Activated CD8-positive, alpha-beta T cell treated with anti-CD3 and anti-CD28 coated beads for 36 hours (primary cell): ENCODE measurements at regions not wholly inside any gene's neighbourhood (a gene's known extent, or its start where the extent isn't known, plus 50 kb on each side); places are given as distances from the start of the nearest gene placed in this dataset.

Experiments
- ATAC-seq: fragments of 200-7000 bp; cut with Tn5 transposase; one replicate; pipeline ENCODE4 v1.10.0; 2021; ENCODE audit warnings: mild to moderate bottlenecking, moderate library complexity
- CTCF ChIA-PET: fragments of 350-600 bp; sonication (Branson Sonifier 250); formaldehyde crosslinking; loops from one replicate; lab custom pipeline; 2021; ENCODE audit warnings: antibody characterized with exemption; lab: Charles Lee
- POLR2A ChIA-PET: fragments of 350-600 bp; sonication (Branson Sonifier 250); formaldehyde crosslinking; loops from one replicate; lab custom pipeline; 2021; ENCODE audit warnings: antibody characterized with exemption; lab: Charles Lee
- DNase-seq: peaks from one replicate; pipeline ENCODE4 v3.0.0-alpha.2; 2020
- H3K27ac Mint-ChIP-seq: one replicate; pipeline ENCODE4 v1.8.0; 2021; ENCODE audit warnings: mild to moderate bottlenecking, mixed read lengths
- H3K27me3 Mint-ChIP-seq: one replicate; pipeline ENCODE4 v1.8.0; 2021; ENCODE audit warnings: mixed read lengths
- H3K36me3 Mint-ChIP-seq: one replicate; pipeline ENCODE4 v1.8.0; 2021; ENCODE audit warnings: low read depth, mixed read lengths
- H3K4me1 Mint-ChIP-seq: one replicate; pipeline ENCODE4 v1.8.0; 2021; ENCODE audit warnings: low read depth, mixed read lengths
- H3K4me3 Mint-ChIP-seq: one replicate; pipeline ENCODE4 v1.8.0; 2021; ENCODE audit warnings: mild to moderate bottlenecking, moderate library complexity, mixed read lengths
- H3K9me3 Mint-ChIP-seq: one replicate; pipeline ENCODE4 v1.8.0; 2021; ENCODE audit warnings: mixed read lengths
- intact Hi-C: fragments of 100-400 bp; cut with micrococcal nuclease; formaldehyde crosslinking; loops from one replicate; pipeline ENCODE4 v1.10.0; 2022
- TF ChIP-seq, protein P1 (sequence below): fragments of 200-600 bp; IDR thresholded peaks from one replicate; pipeline ENCODE4 v1.8.0; 2022; ENCODE audit warnings: antibody characterized with exemption, mild to moderate bottlenecking

DNA sequence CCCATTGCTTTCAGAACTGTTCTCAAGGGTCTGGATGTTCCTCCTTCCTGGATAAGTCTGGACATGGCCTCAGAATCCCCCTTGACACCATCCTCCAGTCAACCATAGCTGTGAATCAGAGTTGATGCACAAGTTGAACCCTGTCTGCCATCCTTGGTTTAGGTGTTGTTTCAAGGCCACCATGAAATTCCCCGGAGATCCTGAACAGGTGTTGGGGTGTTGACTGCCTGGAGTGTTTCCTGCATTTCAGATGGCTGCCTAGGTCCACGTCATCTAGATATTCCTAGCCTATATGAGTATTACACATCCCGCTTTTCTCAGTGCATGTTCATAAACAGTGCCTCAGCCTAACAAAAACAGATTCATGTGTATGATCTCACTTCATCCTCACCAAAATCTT, 86.7 kb upstream of the PWP1 start:
- no peak for DNase-seq
- no peaks in the 10 kb centered on the region for H3K4me1 Mint-ChIP-seq
- no peaks in the 10 kb centered on the region for H3K9me3 Mint-ChIP-seq
- ChIA-PET CTCF (interaction anchor here (0.8 to 3.4 kb wide), 3 partner anchors 9 to 467 kb away, joined by 4 to 45 read pairs (median 19); no protein-coding TSS in a partner anchor), POLR2A (no interaction called here)
- TF ChIP-seq, protein P1, sequence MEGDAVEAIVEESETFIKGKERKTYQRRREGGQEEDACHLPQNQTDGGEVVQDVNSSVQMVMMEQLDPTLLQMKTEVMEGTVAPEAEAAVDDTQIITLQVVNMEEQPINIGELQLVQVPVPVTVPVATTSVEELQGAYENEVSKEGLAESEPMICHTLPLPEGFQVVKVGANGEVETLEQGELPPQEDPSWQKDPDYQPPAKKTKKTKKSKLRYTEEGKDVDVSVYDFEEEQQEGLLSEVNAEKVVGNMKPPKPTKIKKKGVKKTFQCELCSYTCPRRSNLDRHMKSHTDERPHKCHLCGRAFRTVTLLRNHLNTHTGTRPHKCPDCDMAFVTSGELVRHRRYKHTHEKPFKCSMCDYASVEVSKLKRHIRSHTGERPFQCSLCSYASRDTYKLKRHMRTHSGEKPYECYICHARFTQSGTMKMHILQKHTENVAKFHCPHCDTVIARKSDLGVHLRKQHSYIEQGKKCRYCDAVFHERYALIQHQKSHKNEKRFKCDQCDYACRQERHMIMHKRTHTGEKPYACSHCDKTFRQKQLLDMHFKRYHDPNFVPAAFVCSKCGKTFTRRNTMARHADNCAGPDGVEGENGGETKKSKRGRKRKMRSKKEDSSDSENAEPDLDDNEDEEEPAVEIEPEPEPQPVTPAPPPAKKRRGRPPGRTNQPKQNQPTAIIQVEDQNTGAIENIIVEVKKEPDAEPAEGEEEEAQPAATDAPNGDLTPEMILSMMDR: no peak
- peaks cover 6% of the 10 kb centered on the region for H3K36me3 Mint-ChIP-seq
- no peak overlapping the region for H3K4me3 Mint-ChIP-seq
- H3K27ac Mint-ChIP-seq: no peak overlapping the region
- H3K27me3 Mint-ChIP-seq: no peaks in the 10 kb centered on the region
- intact Hi-C loops: no loop called here
- ATAC-seq: no peak

DNA sequence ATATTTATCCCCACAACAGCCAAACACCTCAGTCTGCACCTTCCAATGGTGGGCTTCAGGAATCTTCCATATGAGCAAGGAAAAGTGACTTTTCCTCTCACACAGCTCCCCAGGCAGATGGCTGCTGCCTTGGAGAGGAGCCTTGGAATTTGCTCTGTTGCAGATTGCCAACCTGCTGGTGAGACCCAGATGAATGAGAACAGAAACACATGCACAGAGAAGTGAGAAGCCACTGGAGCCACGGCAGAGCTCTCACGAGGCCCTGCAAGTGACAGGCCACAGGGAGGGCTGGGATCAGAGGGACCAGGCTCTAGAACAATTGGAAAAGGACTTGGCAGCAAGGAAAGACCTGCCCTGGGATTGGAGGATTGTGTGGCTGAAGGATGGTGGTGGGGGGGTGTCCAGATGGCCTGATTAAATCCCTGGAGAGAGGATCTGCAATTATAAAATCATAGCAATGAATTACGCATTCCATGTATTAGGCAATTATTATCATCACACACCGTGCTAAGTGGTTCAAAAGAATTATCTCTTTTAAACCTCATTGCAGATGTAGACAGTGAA, 84.9 kb upstream of the PWP1 start:
- no peak overlapping the region for H3K27ac Mint-ChIP-seq
- DNase-seq: no peak

DNA sequence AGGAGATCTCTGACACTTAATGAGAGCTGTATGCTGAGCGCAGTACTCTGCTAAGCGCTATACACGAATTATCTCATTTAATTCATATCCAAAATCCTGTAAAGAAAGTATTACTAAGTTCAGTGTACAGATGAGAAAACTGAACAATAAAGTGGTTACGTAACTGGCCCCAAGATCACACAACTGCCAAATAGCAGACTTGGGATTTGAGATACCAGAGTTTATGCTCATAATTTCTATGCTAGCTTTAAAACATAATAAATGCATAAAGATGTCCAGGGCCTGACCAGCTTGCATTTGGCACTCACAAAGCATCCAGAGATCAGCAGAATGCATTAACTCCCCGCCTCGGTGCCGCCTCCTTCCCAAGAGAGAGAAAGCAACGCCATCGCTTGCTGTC, 83.2 kb upstream of the PWP1 start:
- POLR2A ChIA-PET: no interaction called here
- H3K4me3 Mint-ChIP-seq: no peak overlapping the region
- CTCF ChIA-PET: interaction anchor here (1.2 to 2.9 kb wide), 2 partner anchors 470 to 475 kb away, joined by 3 to 10 read pairs; no protein-coding TSS in a partner anchor
- intact Hi-C loops: no loop called here
- peaks cover 4% of the 10 kb centered on the region for H3K36me3 Mint-ChIP-seq
- no peak for ATAC-seq
- H3K27me3 Mint-ChIP-seq: no peaks in the 10 kb centered on the region
- H3K4me1 Mint-ChIP-seq: no peaks in the 10 kb centered on the region
- TF ChIP-seq, protein P1: no peak
- H3K27ac Mint-ChIP-seq: no peak overlapping the region
- no peaks in the 10 kb centered on the region for H3K9me3 Mint-ChIP-seq
- DNase-seq: no peak

More for the DNA sequence above, 84.9 kb upstream of the PWP1 start:
- no peaks in the 10 kb centered on the region for H3K9me3 Mint-ChIP-seq
- ChIA-PET POLR2A (no interaction called here), CTCF (interaction anchor here (0.9 to 1.1 kb wide), 3 partner anchors 199 to 495 kb away, joined by 3 to 4 read pairs (median 4); no protein-coding TSS in a partner anchor)
- no peak for ATAC-seq
- intact Hi-C loops: no loop called here
- TF ChIP-seq, protein P1: no peak
- no peak overlapping the region for H3K4me3 Mint-ChIP-seq
- no peaks in the 10 kb centered on the region for H3K4me1 Mint-ChIP-seq
- no peaks in the 10 kb centered on the region for H3K27me3 Mint-ChIP-seq
- H3K36me3 Mint-ChIP-seq: peaks cover 4% of the 10 kb centered on the region

DNA sequence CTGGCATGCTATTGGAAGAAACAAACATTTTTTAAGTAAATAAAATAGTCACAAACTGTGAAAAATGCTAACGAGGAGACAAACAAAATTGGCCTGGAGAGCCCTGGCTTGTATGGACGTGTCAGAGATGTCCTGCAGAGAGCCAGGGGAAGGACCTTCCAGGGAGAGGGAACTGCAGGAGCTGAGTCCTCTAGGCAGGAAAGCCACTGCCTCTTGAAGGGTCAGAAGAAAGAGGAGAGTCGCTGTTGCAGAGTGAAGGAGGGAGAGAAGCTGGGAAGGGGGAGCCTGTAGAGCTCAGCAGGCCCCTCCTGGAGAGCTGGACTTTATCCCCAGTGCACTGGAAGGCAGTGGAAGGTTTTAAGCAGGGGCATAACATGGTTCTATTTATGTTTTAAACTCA, 80.3 kb upstream of the PWP1 start:
- intact Hi-C loops: no loop called here
- POLR2A ChIA-PET: no interaction called here

More for the DNA sequence above, 80.3 kb upstream of the PWP1 start:
- TF ChIP-seq, protein P1: no peak
- Mint-ChIP-seq H3K4me3 (no peak overlapping the region), H3K27ac (no peak overlapping the region), H3K36me3 (peaks cover 4% of the 10 kb centered on the region), H3K4me1 (no peaks in the 10 kb centered on the region), H3K27me3 (no peaks in the 10 kb centered on the region), H3K9me3 (no peaks in the 10 kb centered on the region)
- DNase-seq: no peak
- no peak for ATAC-seq
- CTCF ChIA-PET: interaction anchor here (0.9 to 12.4 kb wide), 5 partner anchors 12 to 500 kb away, joined by 3 to 235 read pairs (median 15); no protein-coding TSS in a partner anchor
